ENCODE measurements at regions not wholly inside any gene's neighbourhood (a gene's known extent, or its start where the extent isn't known, plus 50 kb on each side); places are given as distances from the start of the nearest gene placed in this dataset.
"Not testable (repeated sequence)": the region's sequence is repeated elsewhere in the genome, so short reads cannot be mapped to it uniquely, and the experiment has no call there.

DNA sequence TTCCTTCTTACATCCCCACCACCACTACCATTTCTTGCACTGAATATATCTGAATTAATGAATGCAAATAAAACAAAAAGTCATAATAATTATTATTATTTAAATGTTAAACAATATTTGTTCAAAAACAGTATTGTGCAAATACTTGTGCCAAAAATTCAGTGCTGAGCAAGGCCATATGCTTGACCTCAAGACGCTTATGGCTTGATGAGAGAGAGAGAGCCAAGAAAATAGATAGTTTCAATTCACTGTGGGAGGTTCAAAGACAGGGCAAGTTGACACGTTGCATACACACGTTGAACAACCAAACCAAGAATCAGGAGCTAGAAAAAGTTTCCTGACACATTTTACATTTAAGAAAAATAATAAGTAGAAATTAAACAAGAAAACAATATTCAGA lies 1421.7 kb downstream of the KCNT2 start:
- Histone ChIP-seq H3K27me3 (ENCODE audit: control insufficient read depth, low read length) (no peaks in the 10 kb centered on the region), H3K4me1 (ENCODE audit: control insufficient read depth, low read length) (no peaks in the 10 kb centered on the region), H3K9me2 (replicated peaks; ENCODE audit: control insufficient read depth, low read length) (no peaks in the 10 kb centered on the region), H3F3A (ENCODE audit: control insufficient read depth, insufficient read depth) (no peaks in the 10 kb centered on the region), H3K27ac (ENCODE audit: low read depth, low read length) (no peak overlapping the region), H3K4me2 (ENCODE audit: low read length) (no peak overlapping the region), H3K4me3 (ENCODE audit: low read length) (no peak overlapping the region), H3K36me3 (ENCODE audit: control insufficient read depth, low read length) (no peaks in the 10 kb centered on the region), H3K9me3 (ENCODE audit: control insufficient read depth, insufficient read depth, low read length) (no peaks in the 10 kb centered on the region), H4K20me1 (ENCODE audit: control insufficient read depth, insufficient read depth, low read depth, low read length) (no peaks in the 10 kb centered on the region), H3K79me2 (ENCODE audit: control insufficient read depth, low read length) (no peaks in the 10 kb centered on the region)
- TF ChIP-seq, protein P1, sequence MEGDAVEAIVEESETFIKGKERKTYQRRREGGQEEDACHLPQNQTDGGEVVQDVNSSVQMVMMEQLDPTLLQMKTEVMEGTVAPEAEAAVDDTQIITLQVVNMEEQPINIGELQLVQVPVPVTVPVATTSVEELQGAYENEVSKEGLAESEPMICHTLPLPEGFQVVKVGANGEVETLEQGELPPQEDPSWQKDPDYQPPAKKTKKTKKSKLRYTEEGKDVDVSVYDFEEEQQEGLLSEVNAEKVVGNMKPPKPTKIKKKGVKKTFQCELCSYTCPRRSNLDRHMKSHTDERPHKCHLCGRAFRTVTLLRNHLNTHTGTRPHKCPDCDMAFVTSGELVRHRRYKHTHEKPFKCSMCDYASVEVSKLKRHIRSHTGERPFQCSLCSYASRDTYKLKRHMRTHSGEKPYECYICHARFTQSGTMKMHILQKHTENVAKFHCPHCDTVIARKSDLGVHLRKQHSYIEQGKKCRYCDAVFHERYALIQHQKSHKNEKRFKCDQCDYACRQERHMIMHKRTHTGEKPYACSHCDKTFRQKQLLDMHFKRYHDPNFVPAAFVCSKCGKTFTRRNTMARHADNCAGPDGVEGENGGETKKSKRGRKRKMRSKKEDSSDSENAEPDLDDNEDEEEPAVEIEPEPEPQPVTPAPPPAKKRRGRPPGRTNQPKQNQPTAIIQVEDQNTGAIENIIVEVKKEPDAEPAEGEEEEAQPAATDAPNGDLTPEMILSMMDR (IDR thresholded peaks at IDR 0.05; ENCODE audit: low read depth, low read length, poor library complexity, severe bottlenecking) = no peak
- TF ChIP-seq EZH2phosphoT487 (IDR thresholded peaks at IDR 0.05; ENCODE audit: borderline replicate concordance, low read length) = no peak

DNA sequence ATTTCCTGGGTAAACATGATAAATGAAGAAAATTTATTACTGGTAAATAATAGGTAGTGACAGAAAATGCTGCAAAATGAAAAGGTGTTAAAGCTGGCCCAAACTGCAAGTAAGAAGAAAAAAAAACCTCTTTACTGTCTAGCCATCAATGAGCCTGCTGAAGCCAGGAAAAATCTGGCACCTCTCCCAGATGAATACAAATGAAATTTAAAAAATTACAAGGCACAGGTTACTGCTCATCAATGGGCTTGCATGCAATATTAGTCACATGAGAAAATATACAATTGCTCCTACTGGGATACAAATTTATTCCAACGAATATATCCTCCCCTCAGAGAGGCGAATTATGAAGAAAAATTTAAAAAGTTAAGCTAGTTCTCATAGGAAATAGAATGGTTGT lies 1422.5 kb downstream of the KCNT2 start:
- Histone ChIP-seq H4K20me1 (ENCODE audit: control insufficient read depth, insufficient read depth, low read depth, low read length) (no peaks in the 10 kb centered on the region), H3K27ac (ENCODE audit: low read depth, low read length) (no peak overlapping the region), H3K27me3 (ENCODE audit: control insufficient read depth, low read length) (no peaks in the 10 kb centered on the region), H3K79me2 (ENCODE audit: control insufficient read depth, low read length) (no peaks in the 10 kb centered on the region), H3K36me3 (ENCODE audit: control insufficient read depth, low read length) (no peaks in the 10 kb centered on the region), H3K9me3 (ENCODE audit: control insufficient read depth, insufficient read depth, low read length) (no peaks in the 10 kb centered on the region), H3K4me1 (ENCODE audit: control insufficient read depth, low read length) (no peaks in the 10 kb centered on the region), H3K9me2 (replicated peaks; ENCODE audit: control insufficient read depth, low read length) (no peaks in the 10 kb centered on the region), H3K4me3 (ENCODE audit: low read length) (no peak overlapping the region), H3F3A (ENCODE audit: control insufficient read depth, insufficient read depth) (no peaks in the 10 kb centered on the region), H3K4me2 (ENCODE audit: low read length) (no peak overlapping the region)
- no peak for TF ChIP-seq EZH2phosphoT487 (IDR thresholded peaks at IDR 0.05; ENCODE audit: borderline replicate concordance, low read length)
- TF ChIP-seq, protein P1 (IDR thresholded peaks at IDR 0.05; ENCODE audit: low read depth, low read length, poor library complexity, severe bottlenecking) = no peak

DNA sequence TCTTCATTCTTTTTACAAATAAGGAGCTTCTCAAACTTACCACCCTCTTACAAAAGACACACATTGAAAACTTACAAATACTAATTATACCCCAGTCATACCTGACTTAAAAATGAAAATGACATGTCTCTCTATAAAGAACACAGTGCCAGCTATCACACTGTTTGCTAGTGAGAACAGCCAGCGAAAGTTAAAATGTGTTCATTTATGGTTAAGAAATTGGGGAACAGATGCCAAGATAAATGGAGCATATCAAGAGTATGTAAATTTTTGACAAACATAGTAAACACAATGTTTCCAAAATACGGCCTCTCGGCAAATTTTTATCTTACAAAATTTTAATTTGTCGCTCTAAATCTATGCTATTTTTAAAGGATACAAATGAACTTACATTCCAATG lies 1422.9 kb downstream of the KCNT2 start:
- Histone ChIP-seq H3K27me3 (ENCODE audit: control insufficient read depth, low read length) (no peaks in the 10 kb centered on the region), H4K20me1 (ENCODE audit: control insufficient read depth, insufficient read depth, low read depth, low read length) (no peaks in the 10 kb centered on the region), H3K9me2 (replicated peaks; ENCODE audit: control insufficient read depth, low read length) (no peaks in the 10 kb centered on the region), H3K27ac (ENCODE audit: low read depth, low read length) (no peak overlapping the region), H3K79me2 (ENCODE audit: control insufficient read depth, low read length) (no peaks in the 10 kb centered on the region), H3K4me2 (ENCODE audit: low read length) (no peak overlapping the region), H3F3A (ENCODE audit: control insufficient read depth, insufficient read depth) (no peaks in the 10 kb centered on the region), H3K4me1 (ENCODE audit: control insufficient read depth, low read length) (no peaks in the 10 kb centered on the region), H3K4me3 (ENCODE audit: low read length) (no peak overlapping the region), H3K9me3 (ENCODE audit: control insufficient read depth, insufficient read depth, low read length) (no peaks in the 10 kb centered on the region), H3K36me3 (ENCODE audit: control insufficient read depth, low read length) (no peaks in the 10 kb centered on the region)
- TF ChIP-seq, protein P1 (IDR thresholded peaks at IDR 0.05; ENCODE audit: low read depth, low read length, poor library complexity, severe bottlenecking) = no peak
- TF ChIP-seq EZH2phosphoT487 (IDR thresholded peaks at IDR 0.05; ENCODE audit: borderline replicate concordance, low read length) = no peak

DNA sequence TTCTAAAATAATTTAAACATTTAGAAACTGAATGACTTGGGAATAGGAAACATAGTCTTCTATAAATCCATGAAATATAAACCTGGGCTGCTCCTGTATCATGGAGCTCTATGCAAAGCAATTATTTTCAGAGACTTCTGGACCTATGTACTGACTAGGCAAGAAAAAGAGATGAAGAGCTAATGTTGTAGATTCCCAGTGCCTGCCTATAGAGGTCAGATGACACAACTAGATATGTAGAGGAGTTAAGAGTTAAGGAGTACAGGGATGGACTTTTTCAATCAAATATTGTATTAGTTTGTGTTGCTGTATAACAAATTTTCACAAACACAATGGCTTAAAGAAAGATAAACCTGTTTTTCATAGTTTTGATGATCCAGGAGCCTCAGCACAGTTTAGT lies 1434.5 kb downstream of the KCNT2 start:
- H3K4me3 ChIP-seq (ENCODE audit: low read length) = no peak overlapping the region
- no peaks in the 10 kb centered on the region for H3F3A ChIP-seq (ENCODE audit: control insufficient read depth, insufficient read depth)
- no peaks in the 10 kb centered on the region for H3K27me3 ChIP-seq (ENCODE audit: control insufficient read depth, low read length)
- no peaks in the 10 kb centered on the region for H3K9me3 ChIP-seq (ENCODE audit: control insufficient read depth, insufficient read depth, low read length)
- TF ChIP-seq EZH2phosphoT487 (IDR thresholded peaks at IDR 0.05; ENCODE audit: borderline replicate concordance, low read length) = no peak
- TF ChIP-seq, protein P1 (IDR thresholded peaks at IDR 0.05; ENCODE audit: low read depth, low read length, poor library complexity, severe bottlenecking) = no peak
- no peaks in the 10 kb centered on the region for H3K9me2 ChIP-seq (replicated peaks; ENCODE audit: control insufficient read depth, low read length)
- no peaks in the 10 kb centered on the region for H3K4me1 ChIP-seq (ENCODE audit: control insufficient read depth, low read length)
- H3K4me2 ChIP-seq (ENCODE audit: low read length) = no peak overlapping the region
- no peaks in the 10 kb centered on the region for H3K36me3 ChIP-seq (ENCODE audit: control insufficient read depth, low read length)
- H4K20me1 ChIP-seq (ENCODE audit: control insufficient read depth, insufficient read depth, low read depth, low read length) = no peaks in the 10 kb centered on the region
- no peaks in the 10 kb centered on the region for H3K79me2 ChIP-seq (ENCODE audit: control insufficient read depth, low read length)
- no peak overlapping the region for H3K27ac ChIP-seq (ENCODE audit: low read depth, low read length)

DNA sequence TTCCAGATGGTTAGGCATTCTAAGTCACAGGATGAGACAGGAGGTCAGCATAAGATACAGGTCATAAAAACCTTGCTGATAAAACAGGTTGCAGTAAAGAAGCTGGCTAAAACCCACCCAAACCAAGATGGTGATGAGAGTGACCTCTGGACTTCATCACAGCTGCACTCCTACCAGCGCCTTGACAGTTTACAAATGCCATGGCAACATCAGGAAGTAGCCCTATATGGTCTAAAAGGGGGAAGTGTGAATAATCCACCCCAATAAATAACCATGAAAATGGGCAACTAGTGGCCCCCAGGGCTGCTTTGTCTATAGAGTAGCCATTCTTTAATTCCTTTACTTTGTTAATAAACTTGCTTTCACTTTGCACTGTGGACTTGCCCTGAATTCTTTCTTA lies 1448.4 kb downstream of the KCNT2 start:
- not testable (repeated sequence) for H3F3A ChIP-seq (ENCODE audit: control insufficient read depth, insufficient read depth); H3K27ac ChIP-seq (ENCODE audit: low read depth, low read length); H3K9me2 ChIP-seq (replicated peaks; ENCODE audit: control insufficient read depth, low read length); H3K36me3 ChIP-seq (ENCODE audit: control insufficient read depth, low read length); H3K4me3 ChIP-seq (ENCODE audit: low read length); H3K4me1 ChIP-seq (ENCODE audit: control insufficient read depth, low read length); H3K27me3 ChIP-seq (ENCODE audit: control insufficient read depth, low read length); H4K20me1 ChIP-seq (ENCODE audit: control insufficient read depth, insufficient read depth, low read depth, low read length); H3K4me2 ChIP-seq (ENCODE audit: low read length); H3K79me2 ChIP-seq (ENCODE audit: control insufficient read depth, low read length); H3K9me3 ChIP-seq (ENCODE audit: control insufficient read depth, insufficient read depth, low read length)
